GM12892 (cell line): ENCODE measurements at regions not wholly inside any gene's neighbourhood (a gene's known extent, or its start where the extent isn't known, plus 50 kb on each side); places are given as distances from the start of the nearest gene placed in this dataset.

ENCODE experiments used
- POLR2A ChIP-seq: IDR thresholded peaks from 2 replicates; pipeline ENCODE4 v1.6.1; 2011; ENCODE audit warnings: low read depth, low read length, control low read depth
- TAF1 ChIP-seq: IDR thresholded peaks from 2 replicates; pipeline ENCODE4 v1.6.1; 2011; ENCODE audit warnings: low read depth, mild to moderate bottlenecking, control low read depth, low read length, borderline replicate concordance

- TF ChIP-seq TAF1 (no peak), POLR2A (no peak)
These were observed 302.5 kb downstream of the CTTN start for GRCh38 chr11:70700871-70701270.
